ENCODE measurements at regions not wholly inside any gene's neighbourhood (a gene's known extent, or its start where the extent isn't known, plus 50 kb on each side); places are given as distances from the start of the nearest gene placed in this dataset.
"Not testable (repeated sequence)": the region's sequence is repeated elsewhere in the genome, so short reads cannot be mapped to it uniquely, and the experiment has no call there.

DNA sequence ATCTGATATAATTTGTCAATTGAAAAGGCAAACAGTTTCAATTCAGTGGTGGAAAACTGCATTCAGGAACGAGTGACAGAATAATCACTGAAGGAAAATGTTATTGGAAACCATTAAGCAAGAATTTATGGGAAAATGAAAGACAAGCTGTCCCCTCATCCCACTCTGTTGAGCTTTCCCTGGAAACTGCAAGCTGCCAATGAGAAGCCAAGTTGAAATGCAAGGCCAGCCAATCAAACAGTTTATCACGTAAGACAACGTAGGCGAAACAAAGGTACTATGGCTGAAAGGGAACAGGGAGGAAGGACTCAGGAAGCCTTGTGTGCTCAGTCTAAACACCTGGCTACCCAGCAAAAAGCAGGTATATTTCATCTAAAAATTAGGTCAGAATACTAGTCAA lies 187.9 kb upstream of the ATP10A start:
- Mint-ChIP-seq H3K27me3 (peaks cover 0 to 41% of the 10 kb centered on the region in 2 donors), H3K4me1 (ENCODE audit: low read depth in 2 of 2) (no peaks in the 10 kb centered on the region), H3K36me3 (ENCODE audit: insufficient read depth) (no peaks in the 10 kb centered on the region), H3K27ac (no peak overlapping the region), H3K4me3 (no peak overlapping the region), H3K9me3 (peaks cover 0 to 3% of the 10 kb centered on the region in 2 donors)
- no peak for ATAC-seq (replicated peaks)
- DNase-seq: no peak

DNA sequence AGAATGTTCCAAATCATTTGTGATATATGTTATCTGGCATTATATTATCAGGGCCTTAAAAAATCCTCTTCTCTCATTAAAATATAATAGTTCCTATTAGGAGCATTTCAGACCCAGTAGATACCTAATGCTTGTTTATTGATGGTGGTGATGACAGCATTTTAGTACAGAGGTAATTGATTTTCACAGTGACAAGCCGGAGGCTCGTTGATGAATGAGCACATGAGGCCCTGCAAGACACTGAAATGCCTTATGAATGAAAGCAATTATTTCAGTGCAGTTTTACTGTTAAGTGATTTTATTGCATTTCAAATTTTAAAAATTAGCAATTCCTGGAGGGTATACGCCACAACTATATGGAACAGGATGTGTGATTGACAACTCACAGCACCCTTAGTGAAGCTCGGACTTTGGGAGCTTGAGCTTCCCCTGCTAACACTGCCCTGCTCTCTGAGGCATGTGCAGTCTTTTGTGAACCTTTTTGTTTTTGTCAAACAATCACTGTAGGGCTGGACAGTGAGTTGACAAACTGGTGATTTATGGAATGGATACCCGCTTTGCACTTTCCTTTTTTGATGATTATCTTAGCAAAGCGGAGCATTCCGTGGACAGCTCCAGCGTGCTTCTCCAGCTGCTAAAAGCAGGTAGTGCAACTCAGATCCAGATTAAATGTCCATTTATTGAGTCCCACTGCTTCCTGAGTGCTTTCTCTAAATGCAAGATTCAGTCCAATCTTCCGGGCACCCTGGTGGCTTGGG lies 187.0 kb upstream of the ATP10A start:
- H3K36me3 Mint-ChIP-seq (ENCODE audit: insufficient read depth): no peaks in the 10 kb centered on the region
- H3K9me3 Mint-ChIP-seq: peaks cover 0 to 3% of the 10 kb centered on the region in 2 donors
- no peak overlapping the region for H3K27ac Mint-ChIP-seq
- no peak overlapping the region for H3K4me3 Mint-ChIP-seq
- no peaks in the 10 kb centered on the region for H3K4me1 Mint-ChIP-seq (ENCODE audit: low read depth in 2 of 2)
- ATAC-seq (replicated peaks) (no peak), DNase-seq (no peak)
- H3K27me3 Mint-ChIP-seq: peaks cover 0 to 45% of the 10 kb centered on the region in 2 donors

DNA sequence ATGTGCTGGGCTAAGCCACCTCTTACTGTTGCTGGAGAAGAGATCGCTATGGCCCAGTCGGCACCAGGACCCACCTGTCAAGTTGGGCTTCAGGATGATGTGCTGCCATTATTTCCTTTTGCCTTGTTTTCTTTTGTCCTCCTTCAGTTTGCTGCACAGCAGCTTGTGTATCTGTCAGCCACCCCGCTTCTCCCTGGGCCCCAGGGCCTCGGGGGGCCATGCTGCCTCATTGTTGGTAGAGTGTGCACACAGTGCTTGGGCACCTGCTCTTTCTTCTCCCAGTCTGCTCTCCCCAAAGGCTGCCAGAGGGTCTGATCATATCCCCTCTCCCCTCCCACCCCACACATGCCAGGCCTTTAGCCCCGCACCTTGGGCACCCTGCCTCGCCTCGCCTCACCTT lies 185.5 kb upstream of the ATP10A start:
- ATAC-seq (replicated peaks): no peak
- peaks cover 4 to 39% of the 10 kb centered on the region in 2 donors for H3K27me3 Mint-ChIP-seq
- no peak overlapping the region for H3K4me3 Mint-ChIP-seq
- no peak overlapping the region for H3K27ac Mint-ChIP-seq
- H3K36me3 Mint-ChIP-seq (ENCODE audit: insufficient read depth): no peaks in the 10 kb centered on the region
- no peak for DNase-seq
- no peaks in the 10 kb centered on the region for H3K9me3 Mint-ChIP-seq
- H3K4me1 Mint-ChIP-seq (ENCODE audit: low read depth in 2 of 2): no peaks in the 10 kb centered on the region

DNA sequence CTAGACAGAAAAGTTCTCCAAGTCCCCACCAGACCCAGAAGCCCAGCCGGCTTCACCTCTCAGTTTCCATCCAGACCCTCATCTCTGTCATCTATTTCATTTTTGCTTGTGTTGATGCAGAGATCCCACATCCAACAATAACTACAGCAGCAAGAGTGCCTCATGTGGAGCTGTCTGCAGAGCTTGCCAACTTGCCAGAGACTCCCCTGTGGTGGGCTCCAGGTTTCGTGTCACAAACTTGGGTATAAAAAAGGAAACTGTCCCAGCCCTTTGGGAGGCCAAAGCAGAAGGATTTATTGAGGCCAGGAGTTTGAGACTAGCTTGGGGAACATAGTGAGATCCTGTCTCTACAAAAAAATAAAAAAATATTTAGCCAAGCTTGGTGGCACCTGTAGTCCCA lies 182.4 kb upstream of the ATP10A start:
- Mint-ChIP-seq H3K36me3 (ENCODE audit: insufficient read depth) (no peaks in the 10 kb centered on the region), H3K27me3 (peaks cover 12 to 48% of the 10 kb centered on the region in 2 donors), H3K4me3 (no peak overlapping the region), H3K27ac (no peak overlapping the region), H3K4me1 (ENCODE audit: low read depth in 2 of 2) (no peaks in the 10 kb centered on the region), H3K9me3 (peaks cover 0 to 2% of the 10 kb centered on the region in 2 donors)
- DNase-seq (no peak), ATAC-seq (replicated peaks) (no peak)

DNA sequence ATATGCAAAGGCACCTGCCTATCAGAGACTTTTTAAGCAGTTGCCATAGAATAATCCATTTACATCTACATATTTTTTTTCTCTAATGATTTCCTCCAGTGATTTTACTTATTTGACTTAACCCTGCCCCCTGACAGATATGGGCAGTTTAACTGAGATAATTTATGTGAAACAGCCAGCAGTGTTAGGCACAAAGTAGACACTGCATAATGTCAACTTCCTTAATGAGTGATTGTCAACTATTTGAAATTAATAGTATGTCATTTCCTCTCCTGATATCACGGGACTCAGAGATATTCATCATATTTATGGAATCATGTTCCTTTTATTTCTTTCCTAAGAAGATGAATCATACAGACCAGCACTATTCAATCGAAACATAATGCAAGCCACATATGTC lies 179.9 kb upstream of the ATP10A start:
- Mint-ChIP-seq H3K27ac (no peak overlapping the region), H3K9me3 (peaks cover 0 to 2% of the 10 kb centered on the region in 2 donors), H3K36me3 (ENCODE audit: insufficient read depth) (no peaks in the 10 kb centered on the region), H3K4me3 (no peak overlapping the region), H3K27me3 (peaks cover 12 to 56% of the 10 kb centered on the region in 2 donors), H3K4me1 (ENCODE audit: low read depth in 2 of 2) (peaks cover 0 to 1% of the 10 kb centered on the region in 2 donors)
- no peak for DNase-seq
- ATAC-seq (replicated peaks): no peak

DNA sequence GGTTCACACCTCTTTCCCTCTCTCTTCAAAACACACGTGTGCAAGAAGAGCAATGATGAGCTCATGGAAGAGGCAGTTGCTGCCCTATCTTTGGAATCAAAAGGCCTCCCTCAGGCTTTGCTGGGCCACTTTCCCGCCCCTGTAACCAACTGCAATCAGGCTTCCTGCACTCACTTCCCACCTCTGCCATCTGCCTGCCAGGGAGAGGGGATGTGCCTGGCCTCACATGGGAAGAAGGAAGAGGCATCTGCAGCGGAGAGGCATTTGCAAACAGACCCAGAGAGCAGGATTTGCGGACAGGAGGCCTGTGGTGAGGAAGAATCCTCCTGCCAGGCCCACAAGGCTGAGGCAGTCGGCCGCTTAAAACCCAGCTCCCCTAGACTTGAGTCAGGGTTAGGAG lies 175.6 kb upstream of the ATP10A start:
- DNase-seq (no peak), ATAC-seq (replicated peaks) (no peak)
- Mint-ChIP-seq H3K4me1 (ENCODE audit: low read depth in 2 of 2) (peaks cover 0 to 1% of the 10 kb centered on the region in 2 donors), H3K36me3 (ENCODE audit: insufficient read depth) (no peaks in the 10 kb centered on the region), H3K27ac (no peak overlapping the region), H3K9me3 (peaks cover 0 to 2% of the 10 kb centered on the region in 2 donors), H3K27me3 (peaks cover 9 to 46% of the 10 kb centered on the region in 2 donors), H3K4me3 (no peak overlapping the region)

DNA sequence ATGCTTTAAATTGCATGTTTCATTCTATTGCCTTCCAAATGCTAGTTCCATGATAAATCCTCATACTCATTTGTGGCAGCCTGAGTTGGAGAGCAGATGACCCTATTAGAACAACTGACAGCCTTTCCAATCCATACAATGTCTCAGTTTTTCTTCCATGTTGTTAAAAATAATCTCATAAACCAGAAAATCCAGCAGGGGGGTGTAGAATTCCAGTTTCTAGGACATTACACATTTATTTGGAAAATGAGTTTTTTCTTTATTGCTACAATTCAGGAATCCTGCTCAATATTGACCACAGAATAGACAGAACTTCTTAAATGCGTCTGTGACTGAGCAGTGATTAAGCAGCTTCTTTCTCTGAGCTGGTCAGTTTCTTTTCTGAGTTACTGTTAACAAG lies 174.2 kb upstream of the ATP10A start:
- no peak for ATAC-seq (replicated peaks)
- Mint-ChIP-seq H3K4me1 (ENCODE audit: low read depth in 2 of 2) (peaks cover 0 to 1% of the 10 kb centered on the region in 2 donors), H3K27me3 (peaks cover 8 to 49% of the 10 kb centered on the region in 2 donors), H3K4me3 (no peak overlapping the region), H3K36me3 (ENCODE audit: insufficient read depth) (no peaks in the 10 kb centered on the region), H3K9me3 (peaks cover 0 to 2% of the 10 kb centered on the region in 2 donors), H3K27ac (no peak overlapping the region)
- DNase-seq: no peak

DNA sequence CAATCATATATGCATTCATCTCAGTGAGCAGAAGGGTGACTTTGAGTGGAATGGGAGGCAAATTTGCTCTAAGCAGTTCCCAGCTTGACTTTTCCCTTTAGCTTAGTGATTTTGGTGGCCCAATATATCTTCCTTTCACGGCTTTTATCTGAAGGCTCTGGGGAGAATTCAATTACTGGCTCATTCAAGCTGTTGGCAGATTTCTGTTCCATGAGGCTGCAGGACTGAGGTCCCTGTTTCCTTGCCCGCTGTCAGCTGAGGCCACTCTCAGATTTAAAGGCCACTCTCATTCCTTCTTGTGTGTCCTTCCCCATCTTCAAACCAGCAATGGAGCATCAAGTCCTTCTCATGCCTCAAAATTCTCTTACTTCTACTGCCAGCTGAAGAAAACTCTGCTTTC lies 170.4 kb upstream of the ATP10A start:
- Mint-ChIP-seq H3K27ac (no peak overlapping the region), H3K36me3 (ENCODE audit: insufficient read depth) (no peaks in the 10 kb centered on the region), H3K27me3 (peaks cover 0 to 39% of the 10 kb centered on the region in 2 donors), H3K4me3 (no peak overlapping the region), H3K4me1 (ENCODE audit: low read depth in 2 of 2) (no peaks in the 10 kb centered on the region), H3K9me3 (no peaks in the 10 kb centered on the region)
- ATAC-seq (replicated peaks): no peak
- DNase-seq: no peak

DNA sequence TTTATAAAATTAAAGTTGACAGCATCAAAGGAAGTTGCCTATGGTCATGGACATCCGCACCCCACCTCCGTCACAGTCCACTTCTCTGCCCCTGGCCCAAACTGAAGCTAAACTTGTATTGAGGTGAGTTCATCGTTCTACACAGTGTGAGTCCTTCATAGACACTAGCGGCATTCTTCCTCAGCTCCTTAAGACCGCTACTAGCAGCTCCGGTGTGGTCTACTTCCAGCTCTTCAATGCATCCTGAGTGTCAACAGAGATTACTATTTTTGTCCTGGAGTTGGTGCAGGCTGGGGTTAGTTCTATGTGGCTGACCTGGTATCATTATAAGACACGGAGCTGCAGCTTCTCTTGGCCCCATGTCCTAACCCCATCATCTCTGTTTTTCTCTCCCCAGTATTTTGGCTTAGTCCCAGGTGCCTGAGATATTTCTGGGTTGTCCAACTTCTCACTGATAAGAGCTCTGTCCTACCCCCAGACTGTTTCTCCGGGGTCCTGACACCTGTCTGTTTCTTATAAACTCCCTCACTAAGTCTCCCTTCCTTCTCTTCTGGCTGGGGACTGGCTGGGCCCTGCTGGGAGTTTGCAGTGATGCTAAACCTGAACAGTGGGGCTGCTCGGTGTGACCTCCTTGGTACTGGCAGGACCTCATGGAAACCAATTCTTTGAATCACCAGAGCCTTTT lies 169.2 kb upstream of the ATP10A start:
- no peak overlapping the region for H3K4me3 Mint-ChIP-seq
- no peak overlapping the region for H3K27ac Mint-ChIP-seq

DNA sequence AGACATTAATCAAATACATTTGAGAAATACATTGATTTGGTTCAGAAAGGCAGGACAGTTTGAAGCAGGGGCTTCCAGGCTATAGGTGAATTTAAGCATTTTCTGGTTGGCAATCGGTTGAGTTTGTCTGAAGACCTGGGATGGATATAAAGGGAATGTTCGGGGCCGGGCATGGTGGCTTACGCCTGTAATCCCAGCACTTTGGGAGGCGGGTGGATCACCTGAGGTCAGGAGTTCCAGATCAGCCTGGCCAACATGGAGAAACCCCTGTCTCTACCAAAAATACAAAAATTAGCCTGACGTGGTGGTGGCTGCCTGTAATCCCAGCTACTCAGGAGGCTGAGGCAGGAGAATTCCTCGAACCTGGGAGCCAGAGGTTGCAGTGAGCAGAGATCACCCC lies 166.5 kb upstream of the ATP10A start:
- peaks cover 0 to 45% of the 10 kb centered on the region in 2 donors for H3K27me3 Mint-ChIP-seq
- not testable (repeated sequence) for H3K36me3 Mint-ChIP-seq (ENCODE audit: insufficient read depth); DNase-seq; H3K4me3 Mint-ChIP-seq; H3K4me1 Mint-ChIP-seq (ENCODE audit: low read depth in 2 of 2); H3K27ac Mint-ChIP-seq; H3K9me3 Mint-ChIP-seq; ATAC-seq (replicated peaks)

More for the DNA sequence above, 169.2 kb upstream of the ATP10A start:
- Mint-ChIP-seq H3K4me1 (ENCODE audit: low read depth in 2 of 2) (no peaks in the 10 kb centered on the region), H3K9me3 (no peaks in the 10 kb centered on the region), H3K36me3 (ENCODE audit: insufficient read depth) (no peaks in the 10 kb centered on the region), H3K27me3 (peaks cover 0 to 39% of the 10 kb centered on the region in 2 donors)
- ATAC-seq (replicated peaks): no peak
- DNase-seq: no peak

DNA sequence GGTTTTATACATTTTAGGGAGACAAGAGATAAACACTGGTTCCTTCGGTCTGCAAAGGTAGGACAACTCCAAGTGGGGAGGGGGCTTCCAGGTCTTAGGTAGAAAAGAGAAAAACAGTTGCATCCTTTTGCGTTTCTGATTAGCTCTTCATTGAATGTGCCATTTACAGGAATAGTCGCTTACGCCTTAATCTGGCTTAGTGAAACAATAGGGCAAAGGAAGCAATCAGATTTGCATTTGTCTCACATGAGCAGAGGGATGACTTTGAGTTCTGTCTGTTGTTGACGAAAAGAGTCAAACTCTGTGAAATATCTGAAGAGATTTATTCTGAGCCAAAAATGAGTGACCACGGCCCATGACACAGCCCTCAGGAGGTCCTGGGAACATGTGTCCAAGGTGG lies 166.0 kb upstream of the ATP10A start:
- Mint-ChIP-seq H3K27ac (no peak overlapping the region), H3K36me3 (ENCODE audit: insufficient read depth) (no peaks in the 10 kb centered on the region), H3K4me3 (no peak overlapping the region), H3K9me3 (no peaks in the 10 kb centered on the region), H3K27me3 (peaks cover 0 to 45% of the 10 kb centered on the region in 2 donors), H3K4me1 (ENCODE audit: low read depth in 2 of 2) (no peaks in the 10 kb centered on the region)
- ATAC-seq (replicated peaks) (no peak), DNase-seq (no peak)

DNA sequence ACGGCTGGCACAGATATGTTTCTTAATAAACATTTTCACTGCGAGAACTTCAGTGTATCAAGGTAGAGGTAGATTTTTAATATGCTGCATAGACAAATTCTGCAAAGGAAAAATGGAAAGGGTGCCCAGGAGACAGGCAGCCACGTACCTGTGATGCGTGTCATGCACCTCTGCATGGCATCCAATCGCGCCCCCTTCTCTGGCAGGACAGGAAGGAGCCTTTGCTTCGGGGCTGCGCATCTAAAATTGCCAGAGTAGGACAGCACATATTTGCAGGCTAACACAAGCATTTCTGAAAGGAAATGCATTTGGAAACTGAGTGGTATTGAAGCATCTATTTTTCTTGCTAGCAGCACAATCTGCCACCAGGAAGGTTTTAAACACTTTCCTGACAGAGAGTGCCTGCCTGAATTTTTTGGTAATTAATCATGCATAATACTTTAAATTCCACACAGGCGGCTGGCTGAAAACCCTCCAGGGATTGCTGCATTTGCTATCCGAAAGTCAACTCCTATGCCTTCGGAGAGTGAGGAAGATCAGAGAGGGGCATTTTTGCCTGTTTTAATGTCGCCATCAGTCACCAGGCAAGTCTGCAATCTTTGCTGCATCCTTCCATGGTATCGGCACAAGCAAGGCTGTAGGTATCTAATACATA lies 165.1 kb upstream of the ATP10A start:
- no peak overlapping the region for H3K4me3 Mint-ChIP-seq
- ATAC-seq (replicated peaks): no peak
- H3K27ac Mint-ChIP-seq: no peak overlapping the region

DNA sequence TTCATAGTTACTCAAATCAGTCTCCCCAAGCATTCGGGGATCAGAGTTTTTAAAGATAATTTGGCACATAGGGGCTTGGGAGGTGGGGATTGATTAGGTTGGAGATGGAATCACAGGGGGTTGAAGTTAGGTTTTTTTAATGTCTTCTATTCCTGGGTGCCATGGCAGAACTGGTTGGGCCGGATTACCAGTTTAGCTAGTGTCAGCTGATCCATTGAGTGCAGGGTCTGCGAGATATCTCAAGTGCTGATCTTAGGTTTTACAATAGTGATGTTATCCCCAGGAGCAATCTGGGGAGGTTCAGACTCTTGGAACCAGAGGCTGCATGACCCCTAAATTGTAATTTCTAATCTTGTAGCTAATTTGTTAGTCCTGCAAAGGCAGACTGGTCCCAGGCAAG lies 163.5 kb upstream of the ATP10A start:
- not testable (repeated sequence) for H3K4me3 Mint-ChIP-seq; H3K36me3 Mint-ChIP-seq (ENCODE audit: insufficient read depth); H3K4me1 Mint-ChIP-seq (ENCODE audit: low read depth in 2 of 2); H3K27ac Mint-ChIP-seq; H3K9me3 Mint-ChIP-seq; ATAC-seq (replicated peaks); DNase-seq
- peaks cover 0 to 30% of the 10 kb centered on the region in 2 donors for H3K27me3 Mint-ChIP-seq

More for the DNA sequence above, 165.1 kb upstream of the ATP10A start:
- no peaks in the 10 kb centered on the region for H3K36me3 Mint-ChIP-seq (ENCODE audit: insufficient read depth)
- no peaks in the 10 kb centered on the region for H3K9me3 Mint-ChIP-seq
- H3K4me1 Mint-ChIP-seq (ENCODE audit: low read depth in 2 of 2): no peaks in the 10 kb centered on the region
- H3K27me3 Mint-ChIP-seq: peaks cover 0 to 43% of the 10 kb centered on the region in 2 donors
- DNase-seq: no peak

All from effector memory CD8-positive, alpha-beta T cell (primary cell).